ENCODE measurements at regions not wholly inside any gene's neighbourhood (a gene's known extent, or its start where the extent isn't known, plus 50 kb on each side); places are given as distances from the start of the nearest gene placed in this dataset.

GRCh38 chr19:20385061-20385460, 180.5 kb downstream of the ZNF737 start:
- TF ChIP-seq CTCF (conservative IDR thresholded peaks at IDR 0.05) (no peak), EZH2 (IDR thresholded peaks at IDR 0.05; ENCODE audit: low read depth) (no peak)

Data from PC-9 (cell line).